ENCODE measurements at regions not wholly inside any gene's neighbourhood (a gene's known extent, or its start where the extent isn't known, plus 50 kb on each side); places are given as distances from the start of the nearest gene placed in this dataset.
"Not testable (repeated sequence)": the region's sequence is repeated elsewhere in the genome, so short reads cannot be mapped to it uniquely, and the experiment has no call there.

DNA sequence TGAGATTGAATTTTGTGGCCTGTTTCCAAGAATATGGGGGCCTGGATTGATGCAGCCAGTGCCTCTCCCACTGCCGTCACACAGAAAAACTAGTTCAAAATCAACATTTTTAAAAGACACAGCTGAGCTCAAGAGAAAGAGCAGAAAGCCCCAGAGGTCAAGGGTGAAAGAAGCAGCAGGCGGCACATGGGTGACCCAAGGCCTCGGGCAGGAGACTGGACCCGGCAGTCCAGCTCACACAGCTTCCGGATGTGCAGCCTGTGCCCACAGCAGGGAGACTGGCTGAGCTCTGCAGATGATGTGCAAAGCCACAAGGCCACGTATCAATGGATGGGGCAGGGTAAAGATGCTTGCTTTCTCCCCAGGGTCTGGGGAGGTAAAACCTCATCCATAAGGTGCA lies 50.4 kb upstream of the RNF32 start:
- DNase-seq (ENCODE audit: low spot score), result no peak

DNA sequence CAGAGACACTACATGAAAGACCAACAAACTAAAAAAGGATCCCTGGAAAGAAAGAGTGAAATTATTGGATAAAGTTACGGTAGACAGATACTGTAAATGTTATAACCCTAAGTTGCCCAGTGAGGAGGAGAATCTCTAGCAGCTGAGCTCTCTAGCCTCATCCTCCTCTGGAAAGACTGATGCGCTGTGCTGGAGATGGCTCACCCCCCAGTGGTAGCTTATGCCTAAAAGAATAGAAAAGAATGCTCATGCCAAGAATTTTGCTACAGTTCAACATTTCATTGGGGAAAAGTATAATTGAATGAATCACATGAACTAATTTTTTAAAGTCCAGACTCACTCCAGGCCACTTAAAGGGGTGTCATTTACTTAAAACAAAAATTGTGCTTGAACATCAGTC lies 50.8 kb upstream of the RNF32 start:
- DNase-seq (ENCODE audit: low spot score), result no peak

DNA sequence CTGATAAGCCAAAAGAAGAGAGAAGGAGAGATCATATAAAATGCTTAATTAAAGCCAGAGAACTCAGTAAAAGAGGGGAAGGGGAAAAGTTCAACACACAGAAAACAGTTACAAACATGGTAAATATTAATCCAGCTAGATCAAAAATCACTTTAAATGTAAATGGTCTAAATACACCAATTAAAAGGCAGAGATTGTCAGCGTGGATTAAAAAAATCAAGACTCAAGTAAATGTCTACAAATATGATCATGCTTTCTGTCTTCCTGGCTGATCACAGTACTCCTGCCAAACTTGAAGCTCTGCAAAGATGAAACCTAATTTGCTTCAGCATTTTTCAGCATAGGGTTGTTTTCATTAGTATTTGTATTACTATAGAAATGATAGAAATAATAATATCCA lies 54.6 kb upstream of the RNF32 start:
- no peak for DNase-seq (ENCODE audit: low spot score)

DNA sequence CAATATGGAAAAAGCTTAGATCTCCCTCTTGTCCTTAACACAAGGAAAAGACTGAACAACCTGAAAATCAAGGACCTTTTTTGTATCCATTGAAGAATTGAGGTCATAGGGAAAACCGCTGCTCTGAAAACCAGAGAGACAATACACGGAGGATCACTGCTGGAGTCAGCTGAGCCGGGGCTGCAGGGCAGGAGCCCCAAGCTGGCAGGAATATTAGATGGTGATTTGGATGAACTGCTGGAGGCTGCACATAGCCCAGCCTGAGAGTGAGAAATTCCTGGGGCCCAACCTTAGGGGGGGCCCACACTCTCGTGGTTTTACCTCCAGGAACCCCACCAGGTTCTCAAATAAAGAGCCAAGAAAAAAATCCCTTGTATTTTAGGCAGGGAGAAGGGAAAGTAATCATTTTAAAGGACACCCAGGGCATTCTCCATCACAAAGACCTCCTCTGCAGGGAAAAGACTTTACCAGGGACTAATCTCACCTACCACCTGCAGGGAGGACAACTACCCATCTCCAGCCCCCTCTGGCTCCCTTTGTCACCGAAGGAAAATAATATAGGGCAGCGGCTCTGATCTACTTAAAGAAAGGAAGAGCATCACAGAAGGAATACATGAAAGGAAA lies 55.4 kb upstream of the RNF32 start:
- no peak for DNase-seq (ENCODE audit: low spot score)

DNA sequence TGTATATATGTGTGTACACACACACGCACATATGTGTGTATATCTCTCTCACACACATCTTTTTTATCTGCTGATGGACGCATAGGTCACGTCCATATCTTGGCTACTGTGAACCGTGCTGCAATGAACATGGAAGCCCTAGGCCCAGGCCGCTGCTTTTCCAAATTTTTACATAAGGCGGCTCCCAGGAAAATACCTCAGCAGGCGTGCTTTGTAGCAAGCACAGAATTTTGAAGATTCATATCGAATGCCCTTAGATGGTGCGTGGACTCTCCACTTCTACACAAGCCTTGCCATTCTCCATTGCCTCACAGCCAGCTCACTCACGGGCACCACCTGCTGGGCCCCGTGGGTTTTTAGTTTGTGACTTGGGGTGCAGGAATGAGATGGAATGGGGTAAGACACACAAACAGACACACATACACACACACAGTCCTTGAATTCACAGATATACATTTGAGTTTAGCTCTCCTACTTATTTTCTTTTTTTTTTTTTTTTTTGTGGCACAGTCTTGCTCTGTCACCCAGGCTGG lies 57.9 kb upstream of the RNF32 start:
- no peak for DNase-seq (ENCODE audit: low spot score)

DNA sequence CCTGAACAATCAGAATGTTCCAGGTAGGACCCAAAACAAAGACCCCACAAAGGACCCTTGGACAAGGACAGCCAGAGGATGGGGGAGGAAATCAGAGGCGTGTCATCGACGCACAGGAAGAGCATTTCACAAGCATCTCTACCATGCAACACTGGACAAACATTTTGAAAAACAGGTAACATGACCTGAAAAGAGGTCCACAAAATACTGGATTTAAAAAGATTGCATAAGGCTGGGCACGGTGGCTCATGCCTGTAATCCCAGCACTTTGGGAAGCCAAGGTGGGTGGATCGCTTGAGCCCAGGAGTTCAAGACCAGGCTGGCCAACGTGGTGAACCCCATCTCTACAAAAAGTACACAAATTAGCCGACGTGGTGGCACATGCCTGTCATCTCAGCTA lies 60.5 kb upstream of the RNF32 start:
- DNase-seq (ENCODE audit: low spot score), result no peak

DNA sequence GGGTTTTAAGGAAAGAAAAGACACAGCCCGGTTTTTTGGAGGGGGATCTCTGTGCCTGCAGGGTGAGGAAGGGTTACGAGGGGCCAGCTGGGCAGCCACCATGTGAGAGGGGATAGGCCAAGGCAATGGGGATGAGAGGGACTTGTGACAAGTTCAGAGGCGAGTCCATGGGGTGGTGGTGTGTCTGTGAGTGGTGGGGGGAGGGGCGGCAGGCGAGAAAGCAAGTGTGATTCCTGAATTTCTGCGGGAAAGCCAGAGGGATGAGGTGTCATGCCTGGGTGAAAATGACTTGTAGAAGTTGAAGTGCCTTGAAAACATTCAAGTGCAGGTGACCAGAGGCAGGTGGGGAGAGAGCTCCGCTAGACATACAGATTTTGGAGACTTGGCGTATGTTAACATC lies 61.0 kb upstream of the RNF32 start:
- no peak for DNase-seq (ENCODE audit: low spot score)

DNA sequence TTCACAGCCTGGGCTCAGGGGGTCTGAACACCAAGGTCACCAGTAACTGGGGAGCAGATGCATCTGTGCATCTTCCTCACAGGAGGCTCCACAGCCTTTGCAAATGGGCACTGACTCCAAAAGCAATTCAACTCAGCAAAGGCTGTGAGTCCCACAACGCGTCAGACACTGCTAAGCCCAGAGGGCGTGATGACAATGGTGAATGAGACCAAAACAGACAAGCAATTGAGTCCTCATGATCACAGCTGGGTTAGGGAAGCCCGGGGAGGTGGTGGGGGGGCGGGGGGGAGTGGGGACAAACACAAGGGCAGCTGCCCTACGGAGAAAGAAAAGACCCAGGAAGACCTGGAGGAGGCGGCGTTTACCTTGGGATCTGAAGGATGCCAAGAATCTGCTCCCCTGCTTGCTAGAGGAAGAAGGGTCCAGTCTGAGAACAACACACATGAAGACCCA lies 61.6 kb upstream of the RNF32 start:
- no peak for DNase-seq (ENCODE audit: low spot score)

DNA sequence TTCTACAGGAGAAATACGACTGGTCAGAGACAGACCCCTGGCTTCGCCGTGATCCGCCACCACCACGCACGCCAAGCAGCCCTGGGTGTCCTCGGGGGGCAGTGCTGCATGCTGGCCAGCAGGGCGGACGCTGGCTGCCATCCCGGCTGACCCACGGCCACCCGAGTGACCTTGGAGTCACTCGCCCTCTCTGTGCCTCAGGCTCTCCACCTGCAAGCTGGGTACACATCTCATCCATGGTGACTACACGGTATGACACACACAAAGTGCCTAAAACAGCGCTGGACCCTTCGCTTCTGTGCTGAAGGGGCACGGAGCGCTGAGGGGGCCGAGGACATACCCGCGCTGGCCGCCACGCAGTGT lies 62.0 kb upstream of the RNF32 start:
- no peak for DNase-seq (ENCODE audit: low spot score)

DNA sequence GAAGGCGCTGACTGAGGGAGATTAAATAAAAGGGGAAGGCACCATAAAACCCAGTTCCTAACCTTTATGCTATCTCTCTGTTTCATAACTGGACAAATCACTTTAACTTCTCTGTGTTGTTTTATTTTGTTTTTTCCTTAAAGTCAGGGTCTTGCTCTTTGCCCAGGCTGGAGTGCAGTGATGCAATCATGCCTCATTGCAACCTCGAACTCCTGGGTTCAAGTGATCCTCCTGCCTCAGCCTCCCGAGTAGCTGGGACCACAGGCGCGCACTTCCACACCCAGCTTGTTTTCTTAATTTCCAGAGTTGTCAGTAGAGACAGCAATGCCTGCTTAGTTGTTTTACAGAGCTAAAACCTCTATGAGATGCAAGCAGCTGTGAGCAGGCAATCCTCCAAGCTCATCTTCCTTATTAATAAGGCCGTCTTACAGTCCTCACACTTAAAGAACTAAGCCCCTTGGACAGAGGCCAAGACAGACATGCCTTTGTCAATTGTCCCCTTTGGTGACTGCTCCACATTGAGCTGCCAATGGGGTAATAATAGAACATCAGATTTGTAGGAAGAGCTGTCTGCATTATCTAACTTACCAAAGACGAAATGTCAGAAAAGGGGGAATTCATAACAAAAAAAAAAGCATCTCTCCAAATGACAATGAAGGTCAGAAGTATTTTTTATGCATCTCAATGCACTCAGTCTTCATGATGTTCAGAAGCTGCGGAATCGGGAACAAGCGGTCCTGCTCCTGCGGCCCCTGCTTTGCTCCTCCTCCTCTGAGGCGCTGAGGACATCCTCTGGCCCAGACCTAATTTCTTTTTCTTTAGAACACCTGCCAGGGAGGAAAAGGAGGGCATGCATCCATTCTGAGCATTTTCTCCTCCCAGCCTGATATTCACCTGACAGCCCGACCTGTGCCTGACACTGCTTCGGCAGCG lies 62.7 kb upstream of the RNF32 start:
- DNase-seq (ENCODE audit: low spot score), result no peak

DNA sequence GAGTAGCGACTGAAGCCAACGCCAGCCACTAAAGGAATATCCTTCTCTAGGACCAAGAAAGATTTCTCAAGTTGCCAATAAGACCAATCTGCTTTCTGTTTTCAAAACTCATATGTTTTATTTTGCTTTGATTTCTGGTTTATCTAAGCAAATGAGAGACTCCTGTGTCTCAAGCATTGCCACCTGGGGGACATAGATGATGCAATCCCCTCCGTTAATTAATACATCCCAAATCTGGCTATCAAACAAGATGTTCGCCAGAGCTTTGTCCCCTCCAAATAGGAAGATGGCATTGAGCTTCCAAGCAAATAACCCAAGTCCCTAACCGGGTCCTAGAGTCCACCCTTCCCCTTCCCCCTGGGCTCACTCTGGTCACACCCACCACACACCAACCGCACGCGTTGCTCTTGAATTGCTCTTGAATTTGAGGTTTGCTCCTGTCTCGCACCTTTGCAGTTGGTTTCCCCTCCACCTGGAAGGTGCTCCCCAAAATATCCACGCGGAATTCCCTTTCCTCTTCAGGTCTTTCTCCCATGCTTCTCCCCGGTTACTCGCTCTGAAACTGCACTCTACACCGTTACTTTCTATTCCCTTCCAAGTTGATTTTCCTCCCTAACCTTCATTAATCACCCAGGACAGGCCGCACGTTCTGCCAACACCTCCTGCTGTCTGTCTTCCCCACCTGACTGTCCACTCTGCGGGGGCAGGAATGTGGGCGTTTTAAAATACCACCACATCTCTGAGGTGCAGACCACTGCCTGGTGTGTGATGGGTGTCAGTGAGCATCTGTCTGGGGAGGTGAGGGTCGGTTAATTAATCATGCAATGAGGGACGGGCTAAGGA lies 64.1 kb upstream of the RNF32 start:
- no peak for DNase-seq (ENCODE audit: low spot score)

DNA sequence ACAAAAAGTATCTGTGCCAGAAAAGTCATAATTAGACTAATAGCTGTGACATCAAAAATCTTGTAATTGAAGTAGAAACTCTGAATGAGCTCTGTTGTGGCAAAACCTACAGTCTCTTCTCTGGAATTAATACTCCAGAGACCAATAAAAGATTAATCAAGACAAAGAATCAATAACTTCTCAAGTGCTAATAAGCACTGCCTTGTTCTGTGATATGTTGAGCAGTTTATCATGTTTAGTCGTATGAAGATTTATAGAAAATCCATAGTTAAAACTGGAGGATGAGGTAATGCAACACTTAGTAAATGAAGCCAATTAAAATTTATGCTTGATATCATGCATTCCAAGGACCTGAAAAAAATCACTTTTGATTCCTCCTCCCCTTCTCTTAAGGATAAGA lies 72.3 kb upstream of the RNF32 start:
- DNase-seq (ENCODE audit: low spot score), result no peak

DNA sequence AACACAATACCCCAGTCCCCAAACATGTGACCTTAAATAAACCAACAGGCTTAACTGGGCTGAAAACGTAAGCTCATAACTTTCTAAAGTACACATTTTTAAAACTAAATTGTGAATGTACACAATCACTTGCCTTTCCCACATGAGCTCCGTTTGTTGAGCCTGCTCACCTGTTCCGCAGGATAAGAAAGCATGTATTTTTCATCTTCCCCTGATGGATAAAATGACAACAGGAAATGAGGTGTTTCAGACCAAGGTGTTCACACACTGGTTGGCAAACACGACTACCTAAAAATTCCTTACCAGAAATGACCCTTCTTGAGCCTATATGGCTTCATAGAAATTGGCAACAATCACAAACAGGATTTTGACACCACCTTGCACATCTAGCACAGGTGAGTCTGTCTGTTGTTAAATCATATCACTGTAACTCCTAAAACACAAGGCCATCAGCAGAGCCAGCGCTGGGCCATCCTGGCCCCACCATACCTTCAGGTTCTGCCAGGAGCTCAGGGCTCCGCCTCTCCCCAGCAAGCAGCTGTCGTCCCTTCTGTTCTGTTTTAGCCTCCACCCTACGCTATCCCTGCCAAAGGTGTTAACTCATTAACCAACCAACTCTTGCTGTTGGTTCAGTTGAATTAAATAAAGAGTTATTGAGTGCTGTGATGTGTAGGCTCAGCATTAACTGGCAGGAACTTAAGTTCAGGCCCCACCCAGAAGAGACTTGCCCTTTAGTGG lies 73.6 kb upstream of the RNF32 start:
- peak; percentile 80 for DNase-seq (ENCODE audit: low spot score)

DNA sequence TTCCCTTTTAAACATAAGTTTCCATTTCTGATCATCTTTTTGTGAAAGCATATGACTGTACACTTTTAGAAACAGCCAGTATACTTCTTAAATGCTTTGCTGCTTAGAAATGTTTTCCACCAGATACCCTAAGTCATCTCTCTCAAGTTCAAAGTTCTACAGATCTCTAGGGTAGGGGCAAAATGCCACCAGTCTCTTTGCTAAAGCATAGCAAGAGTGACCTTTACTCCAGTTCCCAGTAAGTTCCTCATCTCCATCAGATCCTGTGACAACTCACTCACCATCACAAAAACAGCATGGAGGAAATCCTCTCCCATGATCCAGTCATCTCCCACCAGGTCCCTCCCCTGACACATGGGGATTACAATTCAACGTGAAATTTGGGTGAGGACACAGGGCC lies 75.6 kb upstream of the RNF32 start:
- not testable (repeated sequence) for DNase-seq (ENCODE audit: low spot score)

DNA sequence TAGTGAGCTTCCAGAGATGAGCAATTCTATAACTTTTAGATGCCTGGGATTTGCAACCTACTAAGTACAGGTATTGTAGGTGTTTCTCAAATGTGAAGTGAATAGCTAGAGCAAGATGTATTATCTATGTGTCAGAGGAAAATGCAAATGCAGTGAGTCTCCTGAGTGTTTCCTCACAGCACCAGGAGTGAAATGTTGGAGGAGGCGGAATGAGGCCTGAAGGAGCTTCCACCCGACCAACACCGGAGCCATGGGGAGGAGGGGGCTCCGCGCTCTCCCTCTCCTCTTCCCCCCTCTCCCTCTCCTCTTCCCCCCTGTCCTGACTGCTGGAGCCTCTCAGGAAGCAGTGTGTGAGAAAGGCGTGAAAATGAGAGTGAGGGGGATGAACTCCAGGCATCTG lies 79.9 kb upstream of the RNF32 start:
- no peak for DNase-seq (ENCODE audit: low spot score)

DNA sequence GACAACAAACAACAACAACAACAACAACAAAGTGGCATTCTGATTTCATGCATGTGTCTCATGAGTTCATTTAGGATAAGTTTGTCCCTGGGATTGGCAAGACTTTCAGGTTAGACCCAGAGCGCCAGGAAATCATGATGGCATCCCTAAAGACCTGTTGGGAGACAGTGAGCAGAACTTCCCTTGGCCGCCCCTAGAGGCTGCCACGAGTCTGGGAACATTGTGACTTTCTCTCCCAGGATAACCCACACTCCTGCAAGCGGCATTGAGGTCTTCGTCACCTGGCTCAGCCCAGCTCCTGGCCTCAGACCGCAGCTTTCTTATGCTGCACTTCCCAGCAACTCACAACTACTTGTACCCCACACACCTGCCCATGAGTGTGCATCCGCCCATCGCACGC lies 80.5 kb upstream of the RNF32 start:
- DNase-seq (ENCODE audit: low spot score), result peak; percentile 62

DNA sequence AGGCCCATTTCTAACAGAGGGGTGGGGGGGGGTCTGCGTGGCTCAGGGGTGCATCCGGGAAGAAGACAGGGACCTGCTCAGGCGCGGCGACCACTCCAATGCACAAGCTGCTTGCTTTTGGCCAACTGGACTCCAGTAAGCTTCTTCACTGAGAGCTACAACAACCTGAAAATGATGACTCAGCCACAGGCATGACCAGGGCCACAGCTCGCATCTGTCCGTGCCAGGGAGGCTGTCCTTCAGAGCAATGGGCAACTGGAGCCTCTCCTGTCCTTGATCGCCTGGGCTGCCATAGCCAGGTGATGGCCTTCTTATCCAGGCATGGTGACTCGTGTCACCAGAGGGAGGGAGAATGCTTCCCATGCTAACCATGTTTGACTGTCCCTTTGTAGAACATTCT lies 81.6 kb upstream of the RNF32 start:
- no peak for DNase-seq (ENCODE audit: low spot score)

DNA sequence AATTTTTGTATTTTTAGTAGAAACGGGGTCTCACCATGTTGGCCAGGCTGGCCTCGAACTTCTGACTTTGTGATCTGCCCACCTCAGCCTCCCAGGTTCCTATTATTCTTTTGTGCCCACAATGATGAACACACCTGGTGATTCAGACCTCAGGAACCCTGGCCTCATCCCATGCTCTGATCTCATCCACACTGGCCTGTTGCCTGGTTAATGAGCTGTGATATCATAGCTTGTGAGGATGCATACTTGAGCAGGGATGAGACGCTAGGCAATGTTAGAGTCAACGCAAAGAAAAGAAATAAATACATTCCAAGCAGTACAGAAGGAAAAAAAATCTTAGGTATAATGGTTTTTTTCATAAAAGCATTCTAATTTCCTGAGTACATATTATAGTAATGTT lies 82.4 kb upstream of the RNF32 start:
- no peak for DNase-seq (ENCODE audit: low spot score)

DNA sequence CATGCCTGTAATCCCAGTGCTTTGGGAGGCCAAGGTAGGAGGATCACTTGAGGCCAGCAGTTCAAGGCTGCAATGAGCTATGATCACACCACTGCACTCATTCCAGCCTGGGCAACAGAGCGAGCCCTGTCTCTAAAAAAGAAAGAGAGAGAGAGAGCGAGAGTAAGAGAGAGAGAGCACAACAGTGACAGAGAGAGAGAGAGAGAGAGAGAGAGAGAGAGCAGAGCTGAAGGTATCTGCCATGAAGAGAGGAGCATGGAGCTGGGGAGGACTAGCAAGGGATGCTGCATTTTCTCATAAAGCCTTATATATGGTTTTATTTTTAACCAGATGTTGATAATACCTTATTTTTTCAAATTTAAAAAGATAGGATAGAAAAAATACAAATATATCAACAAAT lies 84.5 kb upstream of the RNF32 start:
- DNase-seq (ENCODE audit: low spot score), result no peak

DNA sequence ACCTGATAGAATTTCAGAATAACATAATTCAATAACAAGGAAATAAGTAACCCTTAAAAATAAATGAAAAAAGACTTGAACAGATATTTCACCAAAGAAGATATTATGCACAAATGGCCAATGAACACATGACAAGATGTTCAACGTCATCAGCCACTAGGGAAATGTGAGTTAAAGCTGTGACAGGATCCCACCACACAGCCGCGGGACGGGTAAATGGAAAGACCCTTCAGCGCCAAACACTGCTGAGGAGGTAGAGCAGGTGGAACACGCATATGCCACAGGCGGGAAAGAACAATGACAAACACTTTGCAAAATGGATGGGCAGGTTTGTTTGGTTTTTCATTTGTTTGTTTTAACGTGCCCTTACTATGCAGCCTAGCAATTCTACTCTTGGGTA lies 86.1 kb upstream of the RNF32 start:
- no peak for DNase-seq (ENCODE audit: low spot score)

DNA sequence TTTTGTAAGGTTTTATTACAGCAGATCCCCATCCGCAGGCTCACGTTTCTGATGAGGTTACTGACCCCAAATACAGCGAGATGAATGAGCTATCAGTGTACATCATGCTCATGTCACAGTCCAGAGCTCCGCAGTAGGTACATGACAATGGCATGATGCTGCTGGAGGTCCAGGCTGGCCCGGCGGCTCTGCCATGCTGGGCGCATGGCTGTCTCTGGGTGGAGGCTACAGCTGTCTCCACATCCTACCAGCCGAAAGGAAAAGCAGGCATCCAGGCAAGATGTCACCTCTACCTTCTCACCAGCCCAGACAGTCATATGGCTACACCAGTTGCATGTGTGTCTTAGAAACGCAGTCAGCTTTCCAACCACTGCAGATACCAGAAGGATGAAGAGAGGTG lies 90.9 kb upstream of the RNF32 start:
- no peak for DNase-seq (ENCODE audit: low spot score)
